NCI-H345 (cell line): ENCODE measurements at regions not wholly inside any gene's neighbourhood (a gene's known extent, or its start where the extent isn't known, plus 50 kb on each side); places are given as distances from the start of the nearest gene placed in this dataset.

Experiments
- DNase-seq: peaks from one replicate; lab custom pipeline; 2025; lab: John Stamatoyannopoulos, UW

- no peak for DNase-seq
Measured at GRCh38 chr15:91559066-91559465, 294.4 kb upstream of the SLCO3A1 start.

DNA sequence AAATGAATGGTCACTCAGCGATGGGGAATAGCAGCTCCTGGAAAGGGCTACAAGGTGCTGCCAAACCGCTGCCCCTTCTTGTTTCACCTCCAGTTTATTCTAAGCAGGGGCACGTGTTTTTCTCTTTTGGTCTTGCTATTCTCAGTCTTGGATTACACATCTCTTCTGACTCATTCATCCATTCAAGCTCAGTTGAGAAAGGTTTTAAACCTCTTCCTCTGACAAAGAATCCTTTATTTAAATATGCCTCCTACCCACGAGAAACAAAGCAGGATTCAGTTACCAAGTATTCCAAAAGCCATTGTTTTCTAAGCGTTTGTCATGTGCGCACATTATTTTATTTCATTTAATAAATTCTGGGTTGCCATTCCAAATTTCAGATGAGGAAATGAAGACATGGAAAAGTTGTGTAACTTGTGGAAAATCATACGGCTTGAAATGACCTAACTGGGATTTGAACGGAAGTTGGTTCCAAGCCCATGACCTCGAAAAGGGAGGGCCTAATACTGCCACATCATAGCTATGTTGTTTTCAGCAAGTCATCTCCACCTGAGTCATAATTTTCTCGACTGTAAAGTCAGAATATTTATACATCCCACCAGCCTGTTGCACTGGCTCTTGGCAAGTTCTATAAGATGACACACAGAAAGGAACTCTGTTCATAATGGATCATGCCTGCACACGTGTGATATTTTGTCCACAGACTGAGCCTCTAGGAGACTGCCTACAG lies 292.0 kb upstream of the SLCO3A1 start:
- no peak for DNase-seq

GRCh38 chr15:91562698-91563097 lies 290.8 kb upstream of the SLCO3A1 start:
- DNase-seq, result no peak

DNA sequence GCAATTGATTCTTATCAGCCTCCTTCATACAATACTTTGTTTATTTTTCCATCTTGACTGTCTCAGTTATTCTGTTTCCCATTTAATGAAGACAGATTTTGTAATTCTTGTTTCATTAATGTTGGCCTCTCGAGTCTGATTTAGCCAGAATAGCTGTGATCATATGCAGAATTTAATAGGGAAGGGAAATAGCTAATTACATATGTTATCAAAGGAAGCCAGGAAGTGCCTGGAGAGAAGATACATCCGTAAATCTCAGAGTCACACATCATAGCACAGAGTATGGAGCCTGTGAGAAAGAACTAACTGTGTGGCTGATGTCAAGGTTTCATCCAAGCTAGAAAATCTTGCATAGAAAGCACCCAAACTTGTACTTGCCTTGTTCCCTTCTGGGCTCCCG lies 288.9 kb upstream of the SLCO3A1 start:
- DNase-seq, result no peak

DNA sequence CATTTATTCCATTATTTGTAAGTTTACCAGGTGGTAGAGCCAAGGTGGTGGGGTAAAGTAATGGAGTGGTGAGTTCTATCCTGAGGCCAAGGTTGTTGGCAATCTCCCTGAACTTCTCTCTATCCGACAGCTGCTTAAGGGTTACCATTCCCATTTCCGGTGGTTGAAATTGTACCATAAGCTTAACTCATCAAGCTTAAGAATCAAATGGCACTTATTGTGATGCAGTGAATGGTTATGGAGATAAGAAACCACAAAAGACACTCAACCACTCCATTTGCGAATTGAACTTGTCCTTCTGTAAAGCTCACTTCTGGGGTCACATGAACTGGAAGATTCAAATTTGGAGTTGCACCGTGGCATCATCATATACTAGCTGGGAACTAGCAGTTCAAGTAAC lies 287.4 kb upstream of the SLCO3A1 start:
- DNase-seq, result no peak

GRCh38 chr15:91568036-91568435 lies 285.5 kb upstream of the SLCO3A1 start:
- DNase-seq, result no peak

GRCh38 chr15:91572110-91572509 lies 281.4 kb upstream of the SLCO3A1 start:
- peak; percentile 98 for DNase-seq

- DNase-seq, result no peak
Measured at GRCh38 chr15:91576096-91576495, 277.4 kb upstream of the SLCO3A1 start.

- no peak for DNase-seq
Measured at GRCh38 chr15:91578511-91578910, 275.0 kb upstream of the SLCO3A1 start.

DNA sequence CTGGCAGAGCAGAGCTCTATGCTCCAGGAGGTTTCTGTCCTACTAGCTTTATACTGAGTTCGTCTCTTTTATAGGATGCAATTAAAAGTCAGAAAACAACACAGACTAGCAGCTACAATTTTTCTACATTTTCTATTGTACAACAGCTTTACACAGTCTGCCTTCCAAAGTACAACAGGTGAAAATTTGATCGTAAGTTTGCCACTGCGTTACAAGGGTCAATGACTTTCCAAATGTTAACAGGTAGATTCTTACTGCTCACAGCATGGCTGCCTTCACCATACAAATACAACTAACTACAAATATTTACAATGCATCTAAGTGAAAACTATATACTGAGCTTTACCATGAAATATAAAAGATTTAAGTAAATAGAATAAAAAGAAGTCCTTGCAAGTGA lies 268.6 kb upstream of the SLCO3A1 start:
- no peak for DNase-seq

GRCh38 chr15:91586560-91586959 lies 266.9 kb upstream of the SLCO3A1 start:
- DNase-seq, result no peak

- no peak for DNase-seq
Measured at GRCh38 chr15:91589360-91589759, 264.1 kb upstream of the SLCO3A1 start.

GRCh38 chr15:91592567-91592966 lies 260.9 kb upstream of the SLCO3A1 start:
- no peak for DNase-seq

GRCh38 chr15:91593067-91593466 lies 260.4 kb upstream of the SLCO3A1 start:
- no peak for DNase-seq

DNA sequence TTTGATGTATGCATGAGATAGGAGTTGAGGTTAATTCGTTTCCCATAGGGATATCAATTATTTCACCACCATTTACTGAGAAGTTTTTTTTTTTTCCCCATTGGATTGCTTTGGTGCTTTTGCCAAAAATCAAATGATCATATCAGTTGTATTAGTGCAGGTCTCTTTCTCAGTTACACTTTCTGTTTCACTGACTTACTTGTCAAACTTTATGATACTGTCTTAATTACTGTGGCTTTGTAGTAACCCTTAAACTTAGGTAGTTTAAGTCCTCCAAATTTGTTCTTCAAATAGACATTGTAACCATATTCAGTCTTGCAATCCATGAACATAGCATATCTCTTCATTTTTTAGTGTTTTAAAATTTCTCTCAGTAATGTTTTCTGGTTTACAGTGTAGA lies 259.9 kb upstream of the SLCO3A1 start:
- no peak for DNase-seq

DNA sequence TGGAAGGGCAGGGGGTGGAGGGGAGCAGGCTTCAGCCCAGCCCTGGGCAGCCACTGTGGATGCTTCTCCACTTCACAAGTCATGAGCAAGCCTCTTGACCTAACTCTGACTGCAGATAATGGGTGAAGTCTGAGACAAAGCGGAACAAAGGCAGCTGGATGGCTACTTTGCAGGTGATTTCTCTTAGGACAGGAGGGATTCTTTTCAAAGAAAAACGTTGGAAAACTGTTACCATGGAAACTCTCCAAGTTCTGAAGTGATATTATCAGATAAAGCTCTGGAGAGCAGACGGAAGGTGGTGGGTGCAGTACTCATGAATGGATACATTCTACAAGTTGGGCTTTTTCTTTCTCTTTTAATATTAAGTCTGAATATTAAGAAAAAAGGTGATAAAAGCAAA lies 254.2 kb upstream of the SLCO3A1 start:
- DNase-seq, result no peak

GRCh38 chr15:91603384-91604080 lies 250.0 kb upstream of the SLCO3A1 start:
- peak; percentile 14 for DNase-seq

DNA sequence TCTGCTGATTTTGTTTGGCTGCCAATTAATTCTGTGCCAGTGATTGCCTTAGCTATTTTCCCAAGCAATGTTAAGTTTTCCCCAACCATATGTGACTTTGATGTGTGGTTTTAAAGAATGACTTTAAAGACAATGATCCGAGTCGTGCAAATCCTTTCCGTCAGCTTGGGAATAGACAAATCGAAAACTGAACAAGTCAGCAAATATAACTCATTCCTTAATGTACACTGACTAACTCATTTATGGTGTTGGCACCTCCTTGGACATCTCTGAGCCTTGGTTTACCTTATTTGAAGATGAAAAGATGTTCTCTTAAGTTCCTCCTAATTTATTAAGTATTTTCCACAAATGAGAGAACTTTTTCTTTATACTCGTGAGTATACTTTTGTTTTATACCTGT lies 249.4 kb upstream of the SLCO3A1 start:
- DNase-seq, result no peak

- no peak for DNase-seq
Measured at GRCh38 chr15:91605576-91605975, 247.9 kb upstream of the SLCO3A1 start.

DNA sequence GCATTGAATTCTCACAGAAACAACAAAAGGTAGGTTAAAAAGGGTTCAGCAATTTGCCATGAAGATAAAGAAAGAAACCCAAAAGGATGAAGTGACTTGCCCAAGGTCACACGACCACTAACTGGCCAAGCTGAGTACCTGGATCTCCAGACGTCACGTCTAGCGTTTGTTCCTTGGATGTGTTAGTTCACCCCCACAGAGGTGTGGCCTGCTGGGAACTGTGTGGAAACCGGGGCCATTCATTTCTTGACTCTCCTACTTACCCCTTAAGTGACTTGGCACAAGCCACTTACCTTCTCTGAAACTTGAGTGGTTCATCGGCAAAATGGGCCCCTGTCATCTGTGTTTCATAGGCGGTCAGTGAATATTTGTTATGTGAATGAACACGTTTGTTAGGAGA lies 244.3 kb upstream of the SLCO3A1 start:
- DNase-seq, result no peak

DNA sequence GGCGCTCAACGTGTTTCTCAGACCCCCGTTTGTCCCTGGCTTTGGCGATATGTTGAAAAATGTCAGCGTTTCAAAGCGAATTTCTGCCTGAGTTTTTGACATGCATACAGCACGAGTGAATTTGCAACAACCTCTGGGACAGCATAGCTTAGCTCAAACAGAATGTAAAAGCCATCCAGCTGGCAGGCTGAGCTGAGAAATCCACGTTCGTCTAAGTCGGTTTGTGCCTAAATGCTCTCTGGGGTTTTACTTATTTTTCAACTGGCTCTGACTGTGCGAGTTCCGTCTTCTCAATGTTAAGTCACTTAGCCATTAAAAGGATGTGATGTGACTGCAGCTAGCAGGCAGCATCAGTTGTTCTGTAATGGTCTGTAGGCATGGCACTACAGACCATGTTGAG lies 243.5 kb upstream of the SLCO3A1 start:
- no peak for DNase-seq

DNA sequence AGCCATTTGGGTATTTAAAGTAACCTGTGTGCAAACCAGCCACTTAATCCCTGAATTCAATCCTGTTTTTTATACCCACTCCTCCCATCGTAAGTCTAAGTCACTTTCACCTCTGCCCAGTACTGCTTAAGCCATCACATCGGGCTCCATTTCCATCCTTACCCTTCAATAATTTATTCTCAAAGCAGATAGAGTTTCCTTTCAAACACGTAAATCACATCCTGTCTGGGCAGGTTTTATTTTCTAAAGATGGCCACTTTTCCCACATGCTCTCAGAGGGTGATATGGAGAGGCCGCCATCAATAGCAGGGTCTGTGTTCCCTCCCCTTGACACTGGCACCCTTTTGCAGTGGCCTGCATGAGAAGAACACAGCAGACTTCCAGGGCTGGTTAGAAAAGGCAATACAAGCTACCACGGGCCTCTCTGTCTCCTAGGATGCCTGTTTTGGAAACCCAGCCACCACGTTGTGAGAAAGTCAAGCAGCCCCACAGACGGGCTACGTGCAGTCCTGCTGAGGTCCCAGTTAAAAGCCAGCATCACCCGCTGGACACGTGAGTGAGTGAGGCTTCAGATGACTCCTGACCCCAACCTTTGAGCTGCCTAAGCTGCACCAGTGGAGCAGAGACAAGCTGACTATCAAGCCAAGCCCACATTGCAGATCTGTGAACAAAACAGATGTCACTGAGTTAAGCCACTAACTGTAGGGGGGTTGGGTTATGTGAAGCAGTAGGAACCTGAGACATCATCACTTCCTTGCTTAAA lies 241.8 kb upstream of the SLCO3A1 start:
- DNase-seq, result no peak

- DNase-seq, result no peak
Measured at GRCh38 chr15:91620229-91620628, 233.3 kb upstream of the SLCO3A1 start.
